ENCODE measurements at regions not wholly inside any gene's neighbourhood (a gene's known extent, or its start where the extent isn't known, plus 50 kb on each side); places are given as distances from the start of the nearest gene placed in this dataset.

GRCh38 chr4:189198624-189199023 lies 742.0 kb upstream of the FRG1 start:
- Mint-ChIP-seq H3K4me1 (ENCODE audit: low read depth, unreplicated experiment) (peaks cover 4% of the 10 kb centered on the region), H3K27ac (ENCODE audit: unreplicated experiment) (no peak overlapping the region), H3K9me3 (ENCODE audit: unreplicated experiment) (no peaks in the 10 kb centered on the region), H3K4me3 (ENCODE audit: unreplicated experiment) (no peak overlapping the region), H3K27me3 (ENCODE audit: unreplicated experiment) (no peaks in the 10 kb centered on the region), H3K36me3 (ENCODE audit: unreplicated experiment) (no peaks in the 10 kb centered on the region)
- DNase-seq: no peak
- TF ChIP-seq CTCF (IDR thresholded peaks at IDR 0.05; ENCODE audit: partially characterized antibody, unreplicated experiment): no peak

- no peaks in the 10 kb centered on the region for H3K9me3 Mint-ChIP-seq (ENCODE audit: unreplicated experiment)
- no peak for DNase-seq
- H3K4me1 Mint-ChIP-seq (ENCODE audit: low read depth, unreplicated experiment): peaks cover 4% of the 10 kb centered on the region
- TF ChIP-seq CTCF (IDR thresholded peaks at IDR 0.05; ENCODE audit: partially characterized antibody, unreplicated experiment): no peak
- no peaks in the 10 kb centered on the region for H3K27me3 Mint-ChIP-seq (ENCODE audit: unreplicated experiment)
- H3K36me3 Mint-ChIP-seq (ENCODE audit: unreplicated experiment): no peaks in the 10 kb centered on the region
- H3K4me3 Mint-ChIP-seq (ENCODE audit: unreplicated experiment): no peak overlapping the region
- H3K27ac Mint-ChIP-seq (ENCODE audit: unreplicated experiment): no peak overlapping the region
These were observed 740.3 kb upstream of the FRG1 start for GRCh38 chr4:189200353-189200752.

GRCh38 chr4:189202182-189202868 lies 738.3 kb upstream of the FRG1 start:
- TF ChIP-seq CTCF (IDR thresholded peaks at IDR 0.05; ENCODE audit: partially characterized antibody, unreplicated experiment): peak; percentile 86
- no peaks in the 10 kb centered on the region for H3K27me3 Mint-ChIP-seq (ENCODE audit: unreplicated experiment)
- DNase-seq: peak; percentile 81
- no peak overlapping the region for H3K27ac Mint-ChIP-seq (ENCODE audit: unreplicated experiment)
- peaks cover 4% of the 10 kb centered on the region for H3K4me1 Mint-ChIP-seq (ENCODE audit: low read depth, unreplicated experiment)
- H3K4me3 Mint-ChIP-seq (ENCODE audit: unreplicated experiment): no peak overlapping the region
- no peaks in the 10 kb centered on the region for H3K36me3 Mint-ChIP-seq (ENCODE audit: unreplicated experiment)
- H3K9me3 Mint-ChIP-seq (ENCODE audit: unreplicated experiment): no peaks in the 10 kb centered on the region

- Mint-ChIP-seq H3K9me3 (ENCODE audit: unreplicated experiment) (no peaks in the 10 kb centered on the region), H3K27ac (ENCODE audit: unreplicated experiment) (no peak overlapping the region), H3K27me3 (ENCODE audit: unreplicated experiment) (no peaks in the 10 kb centered on the region), H3K4me3 (ENCODE audit: unreplicated experiment) (no peak overlapping the region), H3K4me1 (ENCODE audit: low read depth, unreplicated experiment) (peaks cover 4% of the 10 kb centered on the region), H3K36me3 (ENCODE audit: unreplicated experiment) (no peaks in the 10 kb centered on the region)
- TF ChIP-seq CTCF (IDR thresholded peaks at IDR 0.05; ENCODE audit: partially characterized antibody, unreplicated experiment): no peak
- DNase-seq: no peak
These were observed 737.8 kb upstream of the FRG1 start for GRCh38 chr4:189202869-189203271.

- H3K9me3 Mint-ChIP-seq (ENCODE audit: unreplicated experiment): no peaks in the 10 kb centered on the region
- H3K27me3 Mint-ChIP-seq (ENCODE audit: unreplicated experiment): no peaks in the 10 kb centered on the region
- H3K36me3 Mint-ChIP-seq (ENCODE audit: unreplicated experiment): no peaks in the 10 kb centered on the region
- DNase-seq: no peak
- no peak overlapping the region for H3K4me3 Mint-ChIP-seq (ENCODE audit: unreplicated experiment)
- H3K4me1 Mint-ChIP-seq (ENCODE audit: low read depth, unreplicated experiment): peaks cover 4% of the 10 kb centered on the region
- no peak overlapping the region for H3K27ac Mint-ChIP-seq (ENCODE audit: unreplicated experiment)
- no peak for TF ChIP-seq CTCF (IDR thresholded peaks at IDR 0.05; ENCODE audit: partially characterized antibody, unreplicated experiment)
These were observed 736.1 kb upstream of the FRG1 start for GRCh38 chr4:189204616-189205015.

Measured in glutamatergic neuron (in vitro differentiated cells).